ENCODE measurements at regions not wholly inside any gene's neighbourhood (a gene's known extent, or its start where the extent isn't known, plus 50 kb on each side); places are given as distances from the start of the nearest gene placed in this dataset.

GRCh38 chr3:83189634-83190033 lies 1428.2 kb upstream of the GBE1 start:
- TF ChIP-seq CTCF (IDR thresholded peaks at IDR 0.05; ENCODE audit: insufficient read depth, low read length, poor library complexity, severe bottlenecking) (no peak), EZH2phosphoT487 (conservative IDR thresholded peaks at IDR 0.05; ENCODE audit: low read length) (no peak)

Measured in SU-DHL-6 (cell line).